CD4-positive, alpha-beta memory T cell (primary cell): ENCODE measurements at regions not wholly inside any gene's neighbourhood (a gene's known extent, or its start where the extent isn't known, plus 50 kb on each side); places are given as distances from the start of the nearest gene placed in this dataset.

ENCODE experiments used
- CTCF ChIA-PET: fragments of 350-600 bp; sonication (Branson Sonifier 250); formaldehyde crosslinking; loops from one replicate; lab custom pipeline; 2021; ENCODE audit warnings: inconsistent platforms; ENCODE audit not compliant: partially characterized antibody; lab: Charles Lee
- POLR2A ChIA-PET: fragments of 350-600 bp; sonication (Branson Sonifier 250); formaldehyde crosslinking; loops from one replicate; lab custom pipeline; 2021; ENCODE audit not compliant: partially characterized antibody; lab: Charles Lee
- DNase-seq, 5 donors: peaks; one replicate each; pipeline versions ENCODE4 v3.0.0 to v3.0.0-alpha.2; 2020 to 2022; ENCODE audit warnings: mixed read lengths in 1 of 5
- H3K27ac ChIP-seq: one replicate; pipeline ENCODE4 v1.7.0; 2013; ENCODE audit warnings: low read depth, low read length
- H3K27me3 ChIP-seq: 2 replicates; pipeline ENCODE4 v1.7.0; 2013; ENCODE audit warnings: mild to moderate bottlenecking, low read length, moderate library complexity; ENCODE audit not compliant: insufficient read depth
- H3K36me3 ChIP-seq: 2 replicates; pipeline ENCODE4 v1.7.0; 2013; ENCODE audit warnings: mild to moderate bottlenecking, low read length, moderate library complexity; ENCODE audit not compliant: insufficient read depth
- H3K4me1 ChIP-seq: 2 replicates; pipeline ENCODE4 v1.7.0; 2013; ENCODE audit warnings: mild to moderate bottlenecking, low read length, moderate library complexity; ENCODE audit not compliant: insufficient read depth
- H3K4me3 ChIP-seq, 2 donors: one replicate each; pipeline ENCODE4 v1.7.0; 2013; ENCODE audit warnings: low read length in 2 of 2, mild to moderate bottlenecking in 1 of 2
- H3K9me3 ChIP-seq, 2 donors: one replicate each; pipeline ENCODE4 v1.7.0; 2013; ENCODE audit warnings: low read length in 2 of 2, control low read depth in 1 of 2; ENCODE audit not compliant: control insufficient read depth in 1 of 2
- H3K27ac Mint-ChIP-seq, 7 donors: one replicate each; pipeline ENCODE4 v1.8.0; 2020 to 2021; ENCODE audit warnings: mixed read lengths in 7 of 7, mild to moderate bottlenecking in 6 of 7, inconsistent platforms in 3 of 7, moderate library complexity in 3 of 7
- H3K27me3 Mint-ChIP-seq, 2 donors: one replicate each; pipeline ENCODE4 v1.8.0; 2020 to 2021; ENCODE audit warnings: mixed read lengths in 2 of 2
- H3K36me3 Mint-ChIP-seq, 2 donors: one replicate each; pipeline ENCODE4 v1.8.0; 2020 to 2021; ENCODE audit warnings: mixed read lengths in 2 of 2, inconsistent platforms in 1 of 2, mild to moderate bottlenecking in 1 of 2
- H3K4me1 Mint-ChIP-seq, 4 donors: one replicate each; pipeline ENCODE4 v1.8.0; 2020 to 2021; ENCODE audit warnings: mixed read lengths in 4 of 4, mild to moderate bottlenecking in 1 of 4
- H3K4me3 Mint-ChIP-seq, 8 donors: one replicate each; pipeline ENCODE4 v1.8.0; 2020 to 2021; ENCODE audit warnings: mixed read lengths in 8 of 8, mild to moderate bottlenecking in 7 of 8, moderate library complexity in 6 of 8, inconsistent platforms in 3 of 8
- H3K9me3 Mint-ChIP-seq, 8 donors: one replicate each; pipeline ENCODE4 v1.8.0; 2020 to 2021; ENCODE audit warnings: mixed read lengths in 8 of 8, mild to moderate bottlenecking in 5 of 8, inconsistent platforms in 3 of 8, moderate library complexity in 1 of 8
- intact Hi-C: fragments of 100-400 bp; cut with micrococcal nuclease; formaldehyde crosslinking; loops from one replicate; pipeline ENCODE4 v1.15.1; 2023

DNA sequence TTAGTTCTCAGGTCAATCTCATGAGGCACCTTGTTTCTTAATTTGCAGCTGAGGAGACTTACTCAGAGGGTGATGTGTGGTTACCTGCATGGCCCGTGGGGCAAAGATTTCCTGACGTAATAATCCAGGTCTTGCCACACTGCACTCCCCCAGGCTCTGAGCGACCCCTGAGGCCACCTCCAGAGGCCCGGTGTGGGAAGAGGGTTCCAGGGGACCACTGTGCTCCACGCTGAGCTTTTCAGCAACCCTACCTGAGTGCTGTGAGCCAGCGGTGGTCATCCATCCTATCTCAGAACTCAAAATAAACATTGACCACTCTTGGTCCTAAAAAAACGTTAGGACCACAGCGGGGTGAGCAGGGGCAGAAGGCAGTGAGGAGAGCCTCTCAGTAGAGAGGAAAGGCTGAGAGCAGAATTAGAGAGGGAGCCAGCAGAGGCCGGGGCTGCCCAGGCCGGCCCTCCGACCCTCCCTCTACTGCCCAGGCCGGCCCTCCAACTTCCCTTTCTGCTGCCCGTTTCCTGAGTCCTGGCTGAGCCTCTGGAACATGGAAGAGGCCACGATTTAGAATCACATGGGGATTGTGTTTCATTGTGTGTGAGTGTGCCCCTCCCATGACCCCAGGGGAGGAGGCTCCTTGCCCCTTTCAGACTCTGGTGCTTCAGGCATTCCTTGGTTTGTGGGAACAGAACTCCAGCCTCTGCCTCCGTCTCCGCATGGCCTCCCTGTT is 188.2 kb upstream of the DIO3 start:
- Mint-ChIP-seq H3K4me3 (no peak overlapping the region), H3K9me3 (peaks cover 0 to 2% (median 0%) of the 10 kb centered on the region in 8 donors), H3K27me3 (peaks cover 13 to 15% of the 10 kb centered on the region in 2 donors), H3K36me3 (no peaks in the 10 kb centered on the region), H3K27ac (no peak overlapping the region), H3K4me1 (no peaks in the 10 kb centered on the region)
- POLR2A ChIA-PET, result no interaction called here
- no peaks in the 10 kb centered on the region for H3K9me3 ChIP-seq
- intact Hi-C loops, result no loop called here
- no peak overlapping the region for H3K4me3 ChIP-seq
- no peaks in the 10 kb centered on the region for H3K36me3 ChIP-seq
- DNase-seq, result no peak
- no peak overlapping the region for H3K27ac ChIP-seq
- no peaks in the 10 kb centered on the region for H3K4me1 ChIP-seq
- no peaks in the 10 kb centered on the region for H3K27me3 ChIP-seq
- CTCF ChIA-PET, result no interaction called here

DNA sequence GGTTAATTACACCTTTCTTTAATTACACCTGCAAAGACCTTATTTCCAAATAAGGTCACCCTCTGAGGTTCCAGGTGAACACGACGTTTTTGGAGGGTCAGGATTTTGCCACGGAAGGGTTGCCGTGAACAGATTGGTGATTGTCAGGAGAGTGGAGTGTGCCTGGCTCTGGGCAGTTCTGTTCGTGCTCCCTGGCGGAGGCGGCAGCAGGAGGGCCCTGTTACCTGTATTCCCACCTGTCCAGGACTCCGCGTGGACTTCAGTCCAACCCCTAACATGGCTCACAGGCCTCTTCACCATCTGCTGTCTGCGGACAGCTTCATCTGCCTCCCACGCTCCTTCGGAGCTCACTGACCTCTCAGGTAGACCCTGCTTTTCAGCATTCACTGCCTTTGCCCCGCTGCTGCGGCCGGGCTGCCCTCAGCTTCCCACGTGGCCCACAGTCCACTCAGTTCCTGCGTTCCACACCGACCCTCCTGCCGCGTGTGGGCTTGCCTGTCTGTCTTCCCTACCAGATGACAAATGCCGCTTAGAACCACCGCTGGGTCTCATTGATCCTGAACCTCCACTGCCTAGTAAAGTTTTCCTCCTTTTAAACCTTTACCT is 187.5 kb upstream of the DIO3 start:
- no peak overlapping the region for H3K27ac ChIP-seq
- ChIA-PET POLR2A (no interaction called here), CTCF (no interaction called here)
- no peaks in the 10 kb centered on the region for H3K27me3 ChIP-seq
- Mint-ChIP-seq H3K27me3 (peaks cover 13 to 15% of the 10 kb centered on the region in 2 donors), H3K36me3 (no peaks in the 10 kb centered on the region), H3K9me3 (peaks cover 0 to 2% (median 0%) of the 10 kb centered on the region in 8 donors), H3K4me3 (peak overlapping the region in 1 of 8 donors; percentile 27), H3K4me1 (no peaks in the 10 kb centered on the region), H3K27ac (no peak overlapping the region)
- H3K9me3 ChIP-seq, result no peaks in the 10 kb centered on the region
- intact Hi-C loops, result no loop called here
- H3K4me3 ChIP-seq, result no peak overlapping the region
- no peaks in the 10 kb centered on the region for H3K4me1 ChIP-seq
- H3K36me3 ChIP-seq, result no peaks in the 10 kb centered on the region
- DNase-seq, result no peak

DNA sequence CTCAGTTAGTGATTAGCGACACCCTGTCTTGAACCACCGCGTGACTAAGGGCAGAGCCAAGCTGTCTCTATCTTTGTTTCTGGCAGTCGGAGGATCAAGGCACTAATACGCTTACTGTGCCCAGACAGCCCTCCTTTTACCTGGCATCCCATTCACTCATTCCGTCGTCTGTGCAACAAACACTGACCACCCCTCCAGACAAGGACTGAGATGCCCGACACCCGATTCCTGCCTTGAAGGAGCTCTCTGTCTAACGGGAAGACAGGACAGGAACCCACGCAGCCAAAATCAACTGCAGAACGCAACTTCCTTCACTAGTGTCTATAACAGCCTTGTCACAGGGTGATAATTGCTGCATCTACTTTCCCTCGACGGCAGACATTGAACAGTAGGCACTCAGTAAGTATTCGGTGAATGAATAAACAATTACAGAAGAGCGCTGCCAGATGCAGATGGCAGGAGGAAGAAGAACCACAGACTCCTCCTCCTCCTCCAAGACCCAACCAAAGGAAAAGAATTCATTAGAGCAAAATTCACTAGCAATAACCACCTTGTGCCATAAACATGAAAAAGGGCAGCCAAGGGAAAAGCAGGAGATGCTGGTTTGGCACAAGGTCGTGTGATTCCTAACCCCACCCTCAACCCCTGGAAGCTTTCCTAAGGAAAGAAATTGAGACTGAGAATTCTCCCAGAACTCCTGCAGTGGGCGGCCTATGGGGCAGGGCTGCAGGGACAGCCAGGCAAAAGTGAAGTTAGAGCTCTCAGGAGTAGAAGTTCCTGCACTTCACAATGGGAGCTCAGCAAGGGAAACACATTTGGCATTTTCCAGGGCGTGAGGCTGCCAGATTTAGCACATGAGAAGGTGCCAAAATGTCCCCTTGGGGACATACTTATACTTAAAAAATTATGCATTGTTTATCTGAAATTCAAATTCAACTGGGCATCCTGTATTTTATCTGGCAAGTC is 186.6 kb upstream of the DIO3 start:
- Mint-ChIP-seq H3K27ac (no peak overlapping the region), H3K36me3 (no peaks in the 10 kb centered on the region), H3K27me3 (peaks cover 12 to 13% of the 10 kb centered on the region in 2 donors), H3K9me3 (peaks cover 0 to 4% (median under 1%) of the 10 kb centered on the region in 8 donors), H3K4me1 (no peaks in the 10 kb centered on the region), H3K4me3 (no peak overlapping the region)
- no peak for DNase-seq
- intact Hi-C loops, result no loop called here
- CTCF ChIA-PET, result no interaction called here
- no peaks in the 10 kb centered on the region for H3K4me1 ChIP-seq
- H3K9me3 ChIP-seq, result no peaks in the 10 kb centered on the region
- no peaks in the 10 kb centered on the region for H3K27me3 ChIP-seq
- no peak overlapping the region for H3K27ac ChIP-seq
- H3K4me3 ChIP-seq, result no peak overlapping the region
- POLR2A ChIA-PET, result no interaction called here
- no peaks in the 10 kb centered on the region for H3K36me3 ChIP-seq

DNA sequence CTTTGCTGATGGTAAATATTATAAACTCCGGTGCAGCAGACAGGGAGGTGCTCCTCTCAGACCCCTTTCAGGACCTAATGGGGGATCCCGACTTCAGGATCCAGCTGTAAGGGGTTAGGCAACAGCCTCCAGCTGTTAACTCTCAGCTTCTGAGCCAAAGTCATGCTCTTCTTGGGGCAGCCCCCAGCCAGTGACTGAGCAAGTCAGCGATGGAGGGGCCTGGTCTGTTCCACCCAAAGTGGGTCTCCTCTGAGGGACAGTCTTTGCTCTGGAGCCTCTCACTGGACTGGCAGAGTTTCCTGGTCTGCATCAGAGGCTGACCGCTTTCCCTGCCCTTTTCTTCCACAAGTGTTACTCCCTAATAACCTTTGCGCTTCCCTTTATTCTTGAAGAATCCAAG is 184.2 kb upstream of the DIO3 start:
- H3K27ac ChIP-seq, result no peak overlapping the region
- no peaks in the 10 kb centered on the region for H3K9me3 ChIP-seq
- H3K4me1 ChIP-seq, result no peaks in the 10 kb centered on the region
- no peak for DNase-seq
- Mint-ChIP-seq H3K4me1 (no peaks in the 10 kb centered on the region), H3K27ac (no peak overlapping the region), H3K27me3 (peaks cover 11 to 12% of the 10 kb centered on the region in 2 donors), H3K4me3 (no peak overlapping the region), H3K36me3 (no peaks in the 10 kb centered on the region), H3K9me3 (peaks cover 0 to 9% (median 4%) of the 10 kb centered on the region in 8 donors)
- no peaks in the 10 kb centered on the region for H3K27me3 ChIP-seq
- ChIA-PET POLR2A (no interaction called here), CTCF (no interaction called here)
- no peaks in the 10 kb centered on the region for H3K36me3 ChIP-seq
- intact Hi-C loops, result no loop called here
- no peak overlapping the region for H3K4me3 ChIP-seq

DNA sequence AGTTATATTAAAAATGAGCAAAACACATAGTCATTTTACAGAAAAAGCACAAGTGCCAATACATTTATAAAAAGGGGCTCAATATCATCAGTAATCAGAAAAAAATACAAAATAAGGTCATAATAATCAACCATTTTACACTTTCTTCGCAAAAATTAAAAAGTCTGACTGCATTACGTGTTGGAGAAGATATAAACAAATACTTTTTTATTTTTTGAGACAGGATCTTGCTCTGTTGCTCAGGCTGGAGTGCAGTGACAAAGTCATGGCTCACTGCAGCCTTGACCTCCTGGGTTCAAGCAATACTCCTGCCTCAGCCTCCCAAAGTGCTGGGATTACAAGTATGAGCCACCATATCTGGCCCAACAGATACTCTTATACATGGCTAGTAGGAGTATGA is 181.5 kb upstream of the DIO3 start:
- no peak for DNase-seq
- no peak overlapping the region for H3K27ac ChIP-seq
- peaks cover 1 to 3% of the 10 kb centered on the region in 2 donors for H3K27me3 Mint-ChIP-seq
- ChIA-PET POLR2A (no interaction called here), CTCF (no interaction called here)
- H3K27ac Mint-ChIP-seq, result no peak overlapping the region
- peaks cover 4 to 26% (median 19%) of the 10 kb centered on the region in 8 donors for H3K9me3 Mint-ChIP-seq
- no peaks in the 10 kb centered on the region for H3K36me3 ChIP-seq
- no peaks in the 10 kb centered on the region for H3K4me1 Mint-ChIP-seq
- H3K9me3 ChIP-seq, result no peaks in the 10 kb centered on the region
- intact Hi-C loops, result no loop called here
- H3K4me3 Mint-ChIP-seq, result no peak overlapping the region
- no peaks in the 10 kb centered on the region for H3K4me1 ChIP-seq
- no peak overlapping the region for H3K4me3 ChIP-seq
- no peaks in the 10 kb centered on the region for H3K27me3 ChIP-seq
- H3K36me3 Mint-ChIP-seq, result peaks cover 4 to 5% of the 10 kb centered on the region in 2 donors

DNA sequence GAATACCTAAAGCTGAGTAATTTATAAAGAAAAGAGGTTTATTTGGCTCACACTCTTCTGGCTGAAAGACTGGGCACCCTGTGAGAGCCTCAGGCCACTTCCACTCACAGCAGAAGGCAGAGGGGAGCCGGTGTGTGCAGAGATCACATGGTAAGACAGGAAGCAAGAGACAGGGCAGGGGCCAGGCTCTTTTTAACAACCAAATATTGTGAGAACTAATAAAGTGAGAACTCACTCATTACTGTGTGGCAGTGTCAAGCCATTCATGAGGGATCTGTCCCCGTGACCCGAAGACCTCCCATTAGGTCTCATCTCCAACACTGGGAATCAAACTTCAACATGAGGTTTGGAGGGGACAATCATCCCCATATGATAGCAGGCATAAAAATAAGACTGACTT is 180.8 kb upstream of the DIO3 start:
- no peaks in the 10 kb centered on the region for H3K36me3 ChIP-seq
- no peak overlapping the region for H3K4me3 ChIP-seq
- no peaks in the 10 kb centered on the region for H3K27me3 ChIP-seq
- H3K9me3 ChIP-seq, result no peaks in the 10 kb centered on the region
- Mint-ChIP-seq H3K27me3 (peaks cover 0 to 3% of the 10 kb centered on the region in 2 donors), H3K36me3 (peaks cover 4 to 5% of the 10 kb centered on the region in 2 donors), H3K4me1 (no peaks in the 10 kb centered on the region), H3K27ac (no peak overlapping the region), H3K9me3 (peaks cover 4 to 29% (median 22%) of the 10 kb centered on the region in 8 donors), H3K4me3 (no peak overlapping the region)
- CTCF ChIA-PET, result no interaction called here
- no peak overlapping the region for H3K27ac ChIP-seq
- no peak for DNase-seq
- POLR2A ChIA-PET, result no interaction called here
- H3K4me1 ChIP-seq, result no peaks in the 10 kb centered on the region
- intact Hi-C loops, result no loop called here

DNA sequence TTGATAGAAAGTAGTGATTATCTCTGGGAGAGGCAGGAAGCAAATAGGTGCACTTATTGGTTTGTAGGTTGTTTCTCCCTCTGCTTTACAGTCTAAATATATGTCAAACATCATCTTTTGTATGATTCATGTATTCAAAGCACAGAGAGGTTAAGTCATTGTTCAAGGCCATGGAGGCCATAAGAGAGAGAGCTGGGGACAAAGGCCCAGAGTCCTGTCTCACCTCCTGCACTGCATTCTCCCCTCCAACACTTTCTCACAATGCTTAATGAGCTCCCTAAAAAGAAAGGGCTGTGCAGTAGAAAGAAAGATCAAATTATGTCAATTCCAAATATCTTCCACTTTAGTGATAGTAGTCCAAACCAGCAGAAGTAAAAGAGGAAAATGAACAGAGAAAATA is 180.4 kb upstream of the DIO3 start:
- H3K36me3 Mint-ChIP-seq, result peaks cover 4 to 5% of the 10 kb centered on the region in 2 donors
- peaks cover 0 to 3% of the 10 kb centered on the region in 2 donors for H3K27me3 Mint-ChIP-seq
- H3K4me1 Mint-ChIP-seq, result no peaks in the 10 kb centered on the region
- Histone ChIP-seq H3K27me3 (no peaks in the 10 kb centered on the region), H3K36me3 (no peaks in the 10 kb centered on the region), H3K27ac (no peak overlapping the region), H3K4me1 (no peaks in the 10 kb centered on the region), H3K4me3 (no peak overlapping the region), H3K9me3 (no peaks in the 10 kb centered on the region)
- no peak overlapping the region for H3K4me3 Mint-ChIP-seq
- H3K9me3 Mint-ChIP-seq, result peaks cover 4 to 29% (median 22%) of the 10 kb centered on the region in 8 donors
- no peak for DNase-seq
- no peak overlapping the region for H3K27ac Mint-ChIP-seq
- POLR2A ChIA-PET, result no interaction called here
- intact Hi-C loops, result no loop called here
- CTCF ChIA-PET, result no interaction called here
